ENCODE measurements at regions not wholly inside any gene's neighbourhood (a gene's known extent, or its start where the extent isn't known, plus 50 kb on each side); places are given as distances from the start of the nearest gene placed in this dataset.

DNA sequence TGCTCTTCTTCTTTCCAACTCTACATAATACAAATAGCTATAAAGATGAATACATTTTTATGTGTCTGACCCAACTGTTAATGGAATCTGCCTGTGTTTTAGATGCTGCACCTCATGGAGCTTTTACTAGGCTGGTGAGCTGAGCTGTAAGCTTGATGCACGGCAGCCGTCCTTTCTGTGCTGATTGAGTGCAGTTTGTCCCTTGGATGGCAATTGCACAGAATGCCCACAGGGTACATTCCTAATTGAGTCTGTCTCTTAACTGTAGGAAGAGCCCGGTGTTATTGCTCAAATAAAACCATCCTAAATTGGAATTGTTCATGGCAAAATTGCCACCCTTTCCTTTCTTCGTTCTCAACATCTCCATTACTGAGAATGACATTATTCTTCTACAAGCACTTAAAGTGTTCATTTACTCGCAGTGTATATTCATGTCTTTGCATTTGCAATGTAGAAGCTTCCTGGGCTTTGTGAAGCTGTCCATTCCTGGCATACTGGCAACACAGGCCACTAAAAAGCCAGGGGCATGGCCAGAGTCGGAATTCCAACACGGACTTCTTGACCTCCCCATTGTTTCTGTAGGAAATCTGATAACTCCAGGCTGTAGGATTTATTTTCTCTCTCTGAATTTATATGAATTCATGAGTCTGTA, 85.8 kb downstream of the SLC10A2 start:
- Histone ChIP-seq H2AFZ (no peak overlapping the region), H3K27ac (no peak overlapping the region), H3K9me3 (ENCODE audit: low read depth) (no peaks in the 10 kb centered on the region), H4K20me1 (ENCODE audit: insufficient read depth, poor library complexity, severe bottlenecking) (no peaks in the 10 kb centered on the region), H3K27me3 (no peaks in the 10 kb centered on the region), H3K9me2 (replicated peaks; ENCODE audit: insufficient read depth) (no peaks in the 10 kb centered on the region), H3K4me2 (no peak overlapping the region), H3K36me3 (replicated peaks; ENCODE audit: insufficient read depth, low read depth) (no peaks in the 10 kb centered on the region), H3K79me2 (no peaks in the 10 kb centered on the region), H3K4me3 (no peak overlapping the region), H3K4me1 (ENCODE audit: insufficient read depth) (no peaks in the 10 kb centered on the region)
- DNase-seq (ENCODE audit: low spot score), result no peak
- 68% methylated on average over 7 of the region's 7 CpGs for WGBS (ENCODE audit: low lambda C conversion rate, missing lambda C conversion rate)
- TF ChIP-seq EZH2phosphoT487 (IDR thresholded peaks at IDR 0.05; ENCODE audit: low read depth, severe bottlenecking, unreplicated experiment) (no peak), EZH2 (IDR thresholded peaks at IDR 0.05; ENCODE audit: borderline replicate concordance) (no peak)
- TF ChIP-seq, protein P1, sequence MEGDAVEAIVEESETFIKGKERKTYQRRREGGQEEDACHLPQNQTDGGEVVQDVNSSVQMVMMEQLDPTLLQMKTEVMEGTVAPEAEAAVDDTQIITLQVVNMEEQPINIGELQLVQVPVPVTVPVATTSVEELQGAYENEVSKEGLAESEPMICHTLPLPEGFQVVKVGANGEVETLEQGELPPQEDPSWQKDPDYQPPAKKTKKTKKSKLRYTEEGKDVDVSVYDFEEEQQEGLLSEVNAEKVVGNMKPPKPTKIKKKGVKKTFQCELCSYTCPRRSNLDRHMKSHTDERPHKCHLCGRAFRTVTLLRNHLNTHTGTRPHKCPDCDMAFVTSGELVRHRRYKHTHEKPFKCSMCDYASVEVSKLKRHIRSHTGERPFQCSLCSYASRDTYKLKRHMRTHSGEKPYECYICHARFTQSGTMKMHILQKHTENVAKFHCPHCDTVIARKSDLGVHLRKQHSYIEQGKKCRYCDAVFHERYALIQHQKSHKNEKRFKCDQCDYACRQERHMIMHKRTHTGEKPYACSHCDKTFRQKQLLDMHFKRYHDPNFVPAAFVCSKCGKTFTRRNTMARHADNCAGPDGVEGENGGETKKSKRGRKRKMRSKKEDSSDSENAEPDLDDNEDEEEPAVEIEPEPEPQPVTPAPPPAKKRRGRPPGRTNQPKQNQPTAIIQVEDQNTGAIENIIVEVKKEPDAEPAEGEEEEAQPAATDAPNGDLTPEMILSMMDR (IDR thresholded peaks at IDR 0.05; ENCODE audit: poor library complexity), result no peak

DNA sequence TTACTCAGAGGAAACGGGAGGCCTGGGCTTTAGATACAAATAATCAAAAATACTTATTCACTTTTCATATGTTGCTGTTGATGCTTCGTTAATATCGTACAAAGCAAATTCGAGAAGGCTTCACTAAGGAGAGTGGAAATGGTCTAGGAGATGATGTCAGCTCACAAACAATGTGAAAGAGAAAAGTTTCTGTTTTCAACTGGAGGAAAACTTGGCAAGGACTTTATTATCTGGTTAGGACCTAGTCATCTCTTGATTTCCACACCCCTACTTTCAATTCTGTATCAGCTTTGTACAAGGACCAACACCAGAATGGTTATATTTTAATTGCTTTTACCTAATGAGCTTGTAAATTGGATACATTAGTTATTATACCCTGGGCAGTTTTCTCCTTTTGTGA, 88.0 kb downstream of the SLC10A2 start:
- H3K9me2 ChIP-seq (replicated peaks; ENCODE audit: insufficient read depth), result no peaks in the 10 kb centered on the region
- H3K36me3 ChIP-seq (replicated peaks; ENCODE audit: insufficient read depth, low read depth), result no peaks in the 10 kb centered on the region
- no peak for DNase-seq (ENCODE audit: low spot score)
- H3K27me3 ChIP-seq, result no peaks in the 10 kb centered on the region
- H3K79me2 ChIP-seq, result no peaks in the 10 kb centered on the region
- peaks cover 8% of the 10 kb centered on the region for H3K4me1 ChIP-seq (ENCODE audit: insufficient read depth)
- 88% methylated on average over 4 of the region's 4 CpGs for WGBS (ENCODE audit: low lambda C conversion rate, missing lambda C conversion rate)
- no peak overlapping the region for H3K4me2 ChIP-seq
- no peaks in the 10 kb centered on the region for H4K20me1 ChIP-seq (ENCODE audit: insufficient read depth, poor library complexity, severe bottlenecking)
- no peak overlapping the region for H3K27ac ChIP-seq
- H3K9me3 ChIP-seq (ENCODE audit: low read depth), result no peaks in the 10 kb centered on the region
- no peak for TF ChIP-seq EZH2phosphoT487 (IDR thresholded peaks at IDR 0.05; ENCODE audit: low read depth, severe bottlenecking, unreplicated experiment)
- TF ChIP-seq, protein P1 (IDR thresholded peaks at IDR 0.05; ENCODE audit: poor library complexity), result no peak
- no peak for TF ChIP-seq EZH2 (IDR thresholded peaks at IDR 0.05; ENCODE audit: borderline replicate concordance)
- no peak overlapping the region for H2AFZ ChIP-seq
- H3K4me3 ChIP-seq, result no peak overlapping the region

DNA sequence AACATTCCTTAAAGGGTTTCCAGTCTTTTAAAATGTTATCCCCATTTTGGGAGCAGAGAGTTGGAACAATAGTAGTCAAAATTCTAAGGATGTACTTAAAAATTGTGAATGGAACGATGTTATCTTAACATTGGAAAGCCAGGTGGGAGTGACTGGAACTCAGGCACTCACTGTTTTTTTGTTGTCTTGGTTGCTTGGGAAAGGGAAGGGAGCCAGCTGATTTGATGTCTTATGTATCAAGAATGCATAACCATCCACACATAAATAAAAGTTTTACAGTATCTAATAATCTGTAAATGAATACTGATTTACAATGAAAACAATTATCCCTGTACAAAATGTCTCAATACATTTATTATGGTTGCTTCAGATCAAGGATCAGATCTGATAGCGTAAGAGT, 88.7 kb downstream of the SLC10A2 start:
- Histone ChIP-seq H3K9me2 (replicated peaks; ENCODE audit: insufficient read depth) (no peaks in the 10 kb centered on the region), H3K4me2 (no peak overlapping the region), H3K27me3 (no peaks in the 10 kb centered on the region), H3K4me1 (ENCODE audit: insufficient read depth) (peaks cover 8% of the 10 kb centered on the region), H3K9me3 (ENCODE audit: low read depth) (no peaks in the 10 kb centered on the region), H3K27ac (no peak overlapping the region), H3K36me3 (replicated peaks; ENCODE audit: insufficient read depth, low read depth) (no peaks in the 10 kb centered on the region), H3K79me2 (no peaks in the 10 kb centered on the region), H2AFZ (no peak overlapping the region), H3K4me3 (no peak overlapping the region), H4K20me1 (ENCODE audit: insufficient read depth, poor library complexity, severe bottlenecking) (no peaks in the 10 kb centered on the region)
- TF ChIP-seq, protein P1 (IDR thresholded peaks at IDR 0.05; ENCODE audit: poor library complexity), result no peak
- TF ChIP-seq EZH2phosphoT487 (IDR thresholded peaks at IDR 0.05; ENCODE audit: low read depth, severe bottlenecking, unreplicated experiment) (no peak), EZH2 (IDR thresholded peaks at IDR 0.05; ENCODE audit: borderline replicate concordance) (no peak)
- no peak for DNase-seq (ENCODE audit: low spot score)
- WGBS (ENCODE audit: low lambda C conversion rate, missing lambda C conversion rate), result 86% methylated on average over 2 of the region's 2 CpGs

All from hepatocyte (in vitro differentiated cells).